ENCODE measurements at regions not wholly inside any gene's neighbourhood (a gene's known extent, or its start where the extent isn't known, plus 50 kb on each side); places are given as distances from the start of the nearest gene placed in this dataset.
"Not testable (repeated sequence)": the region's sequence is repeated elsewhere in the genome, so short reads cannot be mapped to it uniquely, and the experiment has no call there.

DNA sequence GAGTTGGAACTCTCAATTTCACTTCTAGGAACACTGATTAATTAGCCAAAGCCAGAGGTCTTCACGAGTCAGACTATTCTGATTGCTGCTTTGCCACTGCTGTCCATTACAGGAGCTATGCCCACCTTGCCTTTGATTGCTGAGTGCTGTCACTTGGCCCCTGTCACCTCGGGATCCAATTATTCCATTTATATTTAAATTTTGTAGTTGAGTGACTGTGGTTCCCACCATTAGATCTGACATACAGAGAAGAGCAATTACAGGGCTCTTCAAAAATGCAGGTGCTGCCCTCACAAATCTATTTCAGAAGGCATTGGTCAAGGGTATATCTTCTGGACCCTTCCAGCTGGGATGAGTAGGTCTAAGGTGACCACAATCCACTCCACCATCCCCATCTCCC is 200.8 kb downstream of the GJA1 start:
- intact Hi-C loops (cut with micrococcal nuclease): not testable (repeated sequence)

DNA sequence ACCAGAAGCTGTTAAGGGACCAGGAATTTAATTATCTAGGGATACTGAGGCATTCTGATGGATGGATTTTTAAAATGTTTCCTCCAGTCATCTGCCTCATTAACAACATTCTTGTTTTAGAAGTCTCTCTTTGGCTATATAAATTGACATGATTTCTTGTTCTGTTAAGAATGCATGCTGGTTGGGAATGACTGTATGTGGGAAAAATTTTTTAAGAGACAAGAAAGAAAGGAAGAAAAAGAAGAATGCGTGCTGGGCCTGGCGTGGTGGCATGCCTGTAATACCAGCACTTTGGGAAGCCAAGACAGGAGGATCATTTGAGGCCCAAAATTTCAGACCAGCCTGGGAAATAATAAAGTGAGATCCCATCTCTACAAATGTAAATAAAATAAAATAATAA is 203.6 kb downstream of the GJA1 start:
- intact Hi-C loops (cut with micrococcal nuclease): no loop called here

DNA sequence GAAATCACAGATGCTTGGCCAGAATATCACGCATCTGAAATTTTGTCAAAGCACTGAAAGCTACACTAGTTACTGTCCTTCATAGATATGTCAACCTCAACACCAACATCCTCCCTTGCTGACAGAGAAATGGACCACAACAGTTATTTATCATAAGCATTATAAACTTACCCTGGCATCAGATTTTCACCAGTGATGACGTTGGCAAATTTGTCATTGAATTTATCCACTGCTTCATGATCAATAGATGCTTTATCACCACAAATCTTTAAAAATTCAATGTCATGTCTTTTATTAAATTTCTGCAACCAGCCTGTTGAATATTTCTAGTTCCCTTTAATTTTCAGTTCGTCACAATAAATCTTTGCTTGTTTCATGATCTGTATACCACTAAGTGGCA is 205.7 kb downstream of the GJA1 start:
- intact Hi-C loops (cut with micrococcal nuclease): no loop called here

DNA sequence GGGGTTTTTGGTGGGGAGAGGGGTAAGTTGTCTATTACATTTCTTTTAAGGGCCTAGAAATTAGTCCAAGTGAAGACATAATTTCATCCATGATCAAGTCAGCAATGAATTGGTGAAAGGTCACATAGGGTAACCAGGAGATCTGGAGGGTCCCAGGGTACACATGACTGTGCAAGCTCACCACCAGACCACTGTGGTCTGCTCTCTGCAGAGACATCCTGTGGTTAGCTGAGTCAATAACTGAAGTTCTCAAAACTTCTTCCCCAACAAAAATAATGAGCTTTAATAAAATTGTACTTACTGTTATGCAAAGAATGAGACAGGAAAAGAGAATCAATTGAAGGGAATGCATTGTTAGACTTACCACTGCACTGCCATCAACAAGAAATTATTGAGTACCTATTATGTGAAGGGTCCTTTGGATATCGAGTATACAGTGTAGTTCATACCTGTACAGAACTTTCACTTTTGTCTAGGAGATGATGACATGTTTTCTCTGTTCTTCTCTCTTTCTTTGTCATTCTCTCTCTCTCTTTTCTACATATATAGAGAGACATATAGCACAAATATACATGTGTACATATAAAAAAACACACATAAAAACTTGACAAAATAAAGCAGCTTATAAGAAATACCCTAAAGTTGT is 209.8 kb downstream of the GJA1 start:
- intact Hi-C loops (cut with micrococcal nuclease): loop anchor here (5.0 kb wide), 1 partner anchor 127 kb away; no protein-coding TSS in a partner anchor

DNA sequence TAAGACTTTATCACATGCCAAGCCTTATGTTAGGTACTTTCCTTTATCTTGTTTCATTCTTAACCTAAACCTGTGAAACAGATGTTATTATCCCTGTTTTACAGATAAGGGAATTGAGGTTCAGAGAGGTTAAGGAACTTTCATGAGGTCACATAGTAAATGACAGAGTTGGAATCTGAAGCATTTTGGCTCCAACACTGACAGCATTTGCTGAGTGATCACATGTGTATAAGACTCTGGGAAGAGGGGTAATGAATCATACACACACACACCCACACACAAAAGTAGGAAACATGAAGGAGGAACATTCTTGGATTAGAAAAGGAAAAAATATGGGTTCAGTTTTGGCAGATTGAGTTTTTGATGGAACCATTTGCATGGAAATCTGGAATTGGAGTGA is 212.5 kb downstream of the GJA1 start:
- intact Hi-C loops (cut with micrococcal nuclease): loop anchor here (5.0 kb wide), 1 partner anchor 124 kb away; no protein-coding TSS in a partner anchor

DNA sequence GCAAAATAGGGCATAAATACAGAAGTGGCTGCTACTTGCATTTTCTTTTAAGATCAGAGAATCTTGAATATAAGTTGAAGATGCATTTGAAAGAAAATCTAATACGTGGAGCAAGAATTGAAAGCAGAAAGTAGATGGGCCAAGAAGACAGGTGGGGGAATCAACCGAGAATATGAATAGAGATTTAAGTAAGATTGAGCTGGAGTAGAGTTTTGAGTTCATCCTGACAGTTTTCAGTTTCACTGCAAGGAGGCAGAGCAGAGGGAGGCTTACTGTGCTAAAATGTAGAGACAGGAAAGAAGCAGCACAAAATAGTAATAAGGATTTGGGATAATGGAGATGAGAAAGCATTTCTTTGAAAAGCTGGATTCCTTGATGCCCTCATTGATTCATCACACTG is 214.5 kb downstream of the GJA1 start:
- intact Hi-C loops (cut with micrococcal nuclease): loop anchor here (5.0 kb wide), 1 partner anchor 122 kb away; no protein-coding TSS in a partner anchor

DNA sequence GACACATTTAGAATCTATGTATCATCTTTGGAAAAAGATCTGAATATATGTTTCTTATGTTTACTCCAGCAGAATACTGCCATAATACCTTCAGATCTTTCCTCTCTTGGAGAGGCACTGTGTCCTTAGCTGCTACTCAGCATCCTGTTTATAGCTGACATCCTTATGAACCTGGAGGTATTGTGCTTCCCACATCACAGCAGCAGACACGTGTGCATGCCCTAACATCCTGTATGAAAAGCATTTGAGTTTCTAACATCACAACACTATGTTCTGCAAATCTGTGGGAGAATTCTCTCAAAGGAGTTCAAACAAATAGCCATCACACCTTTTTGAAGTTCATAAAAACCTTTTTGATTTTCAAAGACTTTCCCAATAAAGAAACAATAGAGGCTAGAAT is 216.0 kb downstream of the GJA1 start:
- intact Hi-C loops (cut with micrococcal nuclease): no loop called here

DNA sequence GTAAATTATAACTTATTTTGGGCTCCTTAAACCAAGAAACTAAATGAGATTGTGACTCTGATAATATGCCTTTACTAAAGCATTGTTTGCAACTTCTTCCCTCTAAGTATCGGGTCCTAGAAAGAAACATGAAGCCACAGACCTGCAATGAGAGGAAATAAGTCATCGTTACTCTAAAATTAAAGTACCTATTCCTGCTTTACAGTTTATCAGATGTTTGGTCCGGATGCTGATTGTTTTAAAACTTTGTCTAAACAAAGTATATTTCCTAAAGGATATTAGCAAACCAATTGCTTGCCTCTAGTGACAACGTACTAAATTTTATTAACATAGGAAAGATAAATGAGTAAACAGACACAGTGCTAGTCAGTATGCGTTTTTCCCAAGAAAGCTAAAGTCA is 216.8 kb downstream of the GJA1 start:
- intact Hi-C loops (cut with micrococcal nuclease): no loop called here

DNA sequence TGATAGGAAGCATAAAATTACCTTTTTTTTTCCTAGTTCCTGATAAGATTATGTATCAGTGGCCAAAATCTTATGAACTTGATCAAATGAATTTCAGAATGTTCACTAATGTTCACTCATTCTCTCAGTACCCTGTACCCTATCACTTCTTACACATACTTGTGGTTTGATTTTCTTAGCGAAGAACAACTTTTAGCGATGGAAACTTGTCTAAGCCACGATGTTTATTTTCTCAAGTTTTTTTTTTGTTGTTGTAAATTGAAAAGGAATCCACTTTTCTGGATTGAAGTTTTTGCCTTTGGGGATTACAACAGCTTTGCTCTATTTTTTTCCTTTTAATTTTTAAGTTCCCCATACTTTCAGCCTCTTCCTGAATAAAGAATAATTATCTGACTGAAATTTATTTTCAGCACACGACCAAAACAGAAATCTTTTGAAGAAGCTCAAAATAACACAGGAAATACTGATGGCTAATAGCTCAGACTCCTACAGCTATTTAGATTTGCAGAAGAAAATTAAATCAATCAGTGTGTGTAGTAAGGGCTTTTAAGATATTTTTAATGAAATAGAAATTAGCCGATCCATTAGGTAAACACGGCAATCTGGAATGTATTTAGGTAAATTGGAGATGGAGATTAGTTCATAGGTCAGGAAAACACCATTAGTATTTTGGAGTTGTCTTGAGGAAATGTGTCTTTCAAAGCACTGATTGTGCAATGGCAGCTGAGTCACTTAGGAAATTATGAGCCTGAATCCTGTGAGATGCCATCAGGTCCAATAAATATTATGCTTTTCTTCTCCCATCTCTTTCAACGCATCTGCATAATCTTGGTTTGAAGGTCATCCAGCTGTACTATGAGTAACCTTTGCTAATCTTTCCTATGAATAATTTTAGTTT is 217.5 kb downstream of the GJA1 start:
- intact Hi-C loops (cut with micrococcal nuclease): no loop called here

DNA sequence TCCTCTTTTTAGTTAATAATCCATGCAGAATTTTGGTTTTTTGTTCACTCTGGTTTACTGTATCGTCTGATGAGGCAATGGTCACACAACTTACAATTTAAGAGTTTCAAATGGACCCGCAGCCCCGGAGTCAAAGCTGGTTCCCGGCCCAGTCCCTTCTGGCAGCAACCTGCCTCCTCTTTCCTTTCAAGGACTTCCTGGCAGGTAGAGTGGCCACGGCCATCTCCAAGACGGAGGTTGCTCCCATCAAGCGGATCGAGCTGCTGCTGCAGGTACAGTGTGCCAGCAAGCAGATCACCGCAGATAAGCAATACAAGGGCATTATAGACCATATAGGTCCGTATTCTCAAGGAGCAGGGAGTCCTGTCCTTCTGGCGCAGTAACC is 218.2 kb downstream of the GJA1 start:
- intact Hi-C loops (cut with micrococcal nuclease): no loop called here

DNA sequence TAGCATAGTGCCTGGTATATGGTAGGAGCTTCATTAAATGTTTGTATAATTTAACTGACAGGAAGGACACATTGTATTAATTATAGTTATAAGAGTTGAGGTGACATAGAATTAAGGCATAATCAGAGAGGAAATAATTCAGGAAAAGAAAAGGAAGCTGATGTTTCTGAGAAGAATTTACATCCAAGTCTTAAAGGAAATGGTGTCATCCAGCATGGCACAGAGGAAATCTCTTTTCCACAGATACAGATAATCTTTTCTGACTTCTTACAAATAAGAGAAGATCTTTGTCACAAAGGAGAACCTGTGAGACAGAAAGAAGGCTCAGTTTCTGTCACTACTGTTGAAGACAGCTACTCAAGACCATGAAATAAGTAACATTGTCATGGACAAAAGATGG is 222.5 kb downstream of the GJA1 start:
- intact Hi-C loops (cut with micrococcal nuclease): no loop called here

DNA sequence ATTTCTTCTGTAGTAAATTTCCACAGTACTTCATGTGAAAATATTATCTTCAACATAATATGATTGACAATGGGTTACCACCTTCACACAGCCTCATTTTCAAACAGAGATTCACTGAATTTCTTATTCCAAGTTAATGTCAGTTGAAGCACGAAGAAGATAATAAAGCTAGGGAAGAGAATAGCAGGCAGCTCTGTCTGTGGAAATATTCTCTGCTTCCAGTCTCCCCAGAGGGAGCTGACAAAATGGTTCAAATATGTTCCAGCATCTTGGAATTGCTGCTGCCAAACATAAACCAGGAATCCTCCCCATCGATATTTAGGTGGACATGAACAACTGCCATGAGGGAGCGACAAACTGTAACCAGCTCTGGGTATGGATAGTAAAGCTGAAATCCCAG is 224.8 kb downstream of the GJA1 start:
- intact Hi-C loops (cut with micrococcal nuclease): no loop called here

DNA sequence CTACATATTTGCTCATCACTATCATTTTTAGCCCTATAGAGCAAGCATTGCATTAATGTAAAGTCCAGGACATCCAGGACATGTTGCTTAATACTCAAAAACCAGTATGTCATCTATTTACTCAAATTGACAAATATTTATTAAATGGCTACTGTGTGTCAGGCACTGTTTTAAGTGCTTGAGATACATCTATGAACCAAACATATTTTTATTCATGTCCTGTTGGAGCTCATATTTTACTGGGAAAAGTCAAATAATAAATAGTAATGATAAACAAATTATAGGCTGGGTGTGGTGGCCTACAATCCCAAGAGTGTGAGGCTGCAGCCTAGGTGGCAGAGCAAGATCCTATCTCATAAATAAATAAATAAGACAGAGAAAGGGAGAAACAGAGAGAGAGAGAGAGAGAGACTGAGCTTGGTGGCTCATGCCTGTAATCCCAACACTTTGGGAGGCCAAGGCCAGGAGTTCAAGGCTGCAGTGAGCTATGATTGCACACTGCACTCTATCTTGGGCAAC is 227.9 kb downstream of the GJA1 start:
- intact Hi-C loops (cut with micrococcal nuclease): no loop called here

DNA sequence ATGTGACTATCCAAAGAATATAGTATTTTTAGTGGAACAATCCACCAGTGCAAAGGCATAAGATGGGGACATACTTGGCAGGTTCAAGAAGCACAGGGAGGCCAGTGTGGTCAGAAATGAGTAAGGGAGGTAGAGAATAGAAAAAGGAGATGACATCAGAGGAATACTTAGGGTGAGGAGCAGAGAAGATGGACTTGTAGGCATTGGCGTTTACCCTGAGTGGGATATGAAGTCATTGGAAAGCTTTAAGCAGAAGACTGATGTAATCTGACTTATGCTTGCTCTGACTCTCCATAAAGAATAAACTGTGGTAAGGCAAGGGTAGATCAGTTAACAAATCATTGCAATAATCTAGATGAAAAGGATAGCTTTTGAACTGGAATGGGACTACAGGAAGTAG is 228.7 kb downstream of the GJA1 start:
- intact Hi-C loops (cut with micrococcal nuclease): no loop called here

DNA sequence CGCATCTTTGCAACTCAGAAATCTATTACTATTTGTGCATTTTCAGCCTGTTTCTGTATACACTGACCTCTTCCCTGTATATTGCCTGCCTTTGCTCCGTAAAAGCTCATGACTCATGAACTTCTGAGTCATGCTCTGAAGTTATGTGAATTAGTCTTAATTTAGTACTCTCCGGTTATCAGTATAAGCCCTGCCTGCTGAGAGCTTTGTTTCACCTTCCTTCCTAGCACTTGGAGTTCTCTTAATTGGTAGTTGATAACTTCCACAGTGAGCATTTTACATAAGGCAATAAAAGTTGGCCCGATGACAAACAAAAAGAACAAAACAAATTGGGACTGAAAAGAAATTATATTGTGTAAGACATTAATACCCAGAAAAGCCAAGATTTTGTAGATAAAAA is 231.4 kb downstream of the GJA1 start:
- intact Hi-C loops (cut with micrococcal nuclease): no loop called here

DNA sequence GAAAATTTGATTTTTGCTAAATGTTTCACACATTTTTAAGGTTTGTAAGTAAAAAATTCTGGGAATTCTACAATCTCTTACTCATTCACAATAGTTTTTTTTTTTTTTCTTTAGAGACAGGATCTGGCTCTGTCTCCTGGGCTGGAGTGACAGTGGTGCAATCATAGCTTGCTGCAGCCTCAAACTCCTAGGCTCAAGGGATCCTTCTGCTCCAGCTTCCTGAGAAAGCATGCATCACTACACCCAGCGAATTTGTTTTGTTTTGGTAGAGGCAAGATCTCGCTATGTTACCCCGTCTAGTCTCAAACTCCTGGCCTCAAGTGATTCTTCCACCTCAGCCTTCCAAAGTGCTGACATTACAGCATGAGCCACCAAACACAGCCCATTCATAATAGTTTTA is 232.8 kb downstream of the GJA1 start:
- intact Hi-C loops (cut with micrococcal nuclease): no loop called here

DNA sequence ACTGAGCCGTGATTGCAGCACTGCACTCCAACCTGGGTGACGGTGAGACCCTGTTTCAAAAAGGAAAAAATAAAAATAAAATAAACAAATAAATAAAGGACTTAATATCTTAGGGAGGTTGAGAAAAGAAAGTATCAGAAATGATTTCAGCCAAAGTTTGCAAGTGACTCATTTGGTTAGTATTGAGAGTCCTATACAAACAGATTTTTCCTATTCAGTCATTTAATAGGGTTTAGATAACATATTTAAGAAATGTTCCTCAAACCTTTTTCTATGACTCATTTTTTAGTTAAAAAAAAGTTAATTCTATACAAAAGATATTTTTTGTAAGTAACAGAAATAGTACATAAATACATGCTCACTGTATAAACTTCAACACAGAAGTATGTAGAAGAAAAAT is 235.1 kb downstream of the GJA1 start:
- intact Hi-C loops (cut with micrococcal nuclease): no loop called here

DNA sequence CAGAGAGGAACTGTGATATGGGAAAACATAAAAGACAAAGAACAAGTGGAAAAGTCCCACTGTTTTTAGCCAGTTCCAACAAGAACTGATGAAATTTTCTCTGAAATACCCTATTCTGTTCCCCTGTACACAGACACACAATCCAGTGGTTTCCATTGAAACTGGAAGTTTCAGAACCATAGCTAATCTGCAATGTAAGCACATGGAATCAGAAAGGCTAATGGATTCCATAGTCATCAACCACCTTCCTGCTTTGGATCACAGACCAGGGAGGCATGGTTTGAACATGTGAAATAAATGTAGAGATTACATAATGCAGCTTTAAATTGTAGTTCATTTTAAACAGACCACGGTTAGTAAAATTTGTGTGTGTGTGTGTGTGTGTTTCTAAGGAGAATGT is 242.1 kb downstream of the GJA1 start:
- intact Hi-C loops (cut with micrococcal nuclease): no loop called here

DNA sequence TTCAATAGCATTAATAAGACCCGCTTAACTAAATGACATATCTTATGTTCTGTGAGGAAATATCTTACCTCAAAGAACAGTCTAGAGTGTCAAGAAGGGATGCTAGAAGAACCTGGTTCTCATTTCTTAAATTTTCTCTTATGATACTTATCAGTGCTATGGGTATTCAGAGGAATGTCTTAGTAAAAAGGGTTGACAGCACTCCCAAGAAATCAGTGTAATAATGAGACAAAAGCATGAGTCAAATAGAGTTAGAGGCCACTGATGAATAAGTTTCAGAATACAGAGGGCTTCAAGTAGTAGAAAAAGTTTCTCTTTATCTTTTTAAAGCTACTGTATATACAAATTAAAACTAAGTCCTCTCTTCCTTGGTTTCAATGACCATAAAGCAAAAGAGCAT is 242.8 kb downstream of the GJA1 start:
- intact Hi-C loops (cut with micrococcal nuclease): no loop called here

DNA sequence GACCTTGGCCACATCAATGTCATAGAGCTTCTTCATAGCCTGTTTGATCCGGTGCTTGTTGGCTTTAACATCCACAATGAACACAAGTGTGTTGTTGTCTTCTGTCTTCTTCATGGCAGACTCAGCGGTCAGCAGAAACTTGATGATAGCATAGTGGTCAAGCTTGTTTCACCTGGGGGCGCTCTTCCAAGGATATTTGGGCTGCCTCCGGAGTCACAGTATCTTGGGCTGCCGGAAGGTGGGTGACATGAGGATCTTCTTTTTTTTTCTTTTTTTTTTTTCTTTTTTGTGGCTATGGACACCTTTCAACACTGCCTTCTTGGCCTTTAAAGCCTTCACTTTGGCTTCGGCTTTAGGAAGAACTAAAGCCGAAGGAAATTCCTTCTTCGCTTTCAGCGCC is 244.6 kb downstream of the GJA1 start:
- intact Hi-C loops (cut with micrococcal nuclease): no loop called here

DNA sequence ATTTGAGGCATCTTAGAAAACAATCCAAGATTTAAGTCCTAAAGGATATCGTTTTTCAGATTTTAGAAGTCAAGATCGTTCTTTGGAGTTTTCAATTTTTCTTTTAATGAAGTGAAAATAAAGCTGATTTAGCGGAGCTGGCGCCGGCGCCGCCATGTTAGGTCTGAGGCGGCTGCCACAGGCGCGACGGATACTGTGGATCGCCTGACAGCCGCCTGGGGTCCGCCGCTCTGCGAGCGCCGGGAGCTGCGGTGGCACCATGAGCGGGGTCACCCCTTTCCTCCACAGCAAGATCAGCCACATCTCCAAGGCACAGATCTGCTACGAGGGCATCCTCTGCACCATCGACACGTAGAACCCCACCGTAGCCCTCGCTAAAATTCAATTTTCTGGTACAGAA is 247.2 kb downstream of the GJA1 start:
- intact Hi-C loops (cut with micrococcal nuclease): no loop called here

DNA sequence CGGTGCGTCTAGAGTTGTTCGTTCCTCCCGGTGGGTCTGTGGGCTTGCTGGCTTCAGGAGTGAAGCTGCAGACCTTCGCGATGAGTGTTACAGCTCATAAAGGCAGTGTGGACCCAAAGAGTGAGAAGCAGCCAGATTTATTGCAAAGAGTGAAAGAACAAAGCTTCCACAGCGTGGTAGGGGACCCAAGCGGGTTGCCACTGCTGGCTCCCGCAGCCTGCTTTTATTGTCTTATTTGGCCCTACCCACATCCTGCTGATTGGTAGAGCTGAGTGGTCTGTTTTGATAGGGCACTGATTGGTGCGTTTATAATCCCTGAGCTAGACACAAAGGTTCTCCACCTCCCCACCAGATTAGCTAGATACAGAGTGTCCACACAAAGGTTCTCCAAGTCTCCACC is 250.4 kb downstream of the GJA1 start:
- intact Hi-C loops (cut with micrococcal nuclease): not testable (repeated sequence)

DNA sequence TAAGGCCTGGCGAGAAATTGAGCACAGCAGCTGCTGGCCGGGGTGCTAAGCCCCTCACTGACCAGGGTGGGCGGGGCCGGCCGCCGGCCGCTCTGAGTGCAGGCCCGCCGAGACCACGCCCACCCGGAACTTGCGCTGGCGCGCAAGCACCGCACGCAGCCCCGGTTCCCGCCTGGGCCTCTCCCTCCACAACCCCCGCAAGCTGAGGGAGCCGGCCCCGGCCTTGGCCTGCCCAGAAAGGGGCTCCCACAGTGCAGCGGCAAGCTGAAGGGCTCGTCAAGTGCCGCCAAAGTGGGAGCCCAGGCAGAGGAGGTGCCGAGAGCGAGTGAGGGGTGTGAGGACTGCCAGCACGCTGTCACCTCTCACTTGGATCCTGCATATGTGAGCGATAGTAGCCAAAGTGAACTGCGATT is 251.2 kb downstream of the GJA1 start:
- intact Hi-C loops (cut with micrococcal nuclease): no loop called here
